ENCODE measurements at regions not wholly inside any gene's neighbourhood (a gene's known extent, or its start where the extent isn't known, plus 50 kb on each side); places are given as distances from the start of the nearest gene placed in this dataset.
A peak's percentile ranks its signal among the peaks of the same experiment; 100 is the strongest.

GRCh38 chr6:19988555-19988954 lies 151.4 kb downstream of the ID4 start:
- no peak overlapping the region for H3K4me3 ChIP-seq (replicated peaks in 1 of 3)
- TF ChIP-seq POLR2A (IDR thresholded peaks at IDR 0.05) = no peak
- TF ChIP-seq, protein P1, sequence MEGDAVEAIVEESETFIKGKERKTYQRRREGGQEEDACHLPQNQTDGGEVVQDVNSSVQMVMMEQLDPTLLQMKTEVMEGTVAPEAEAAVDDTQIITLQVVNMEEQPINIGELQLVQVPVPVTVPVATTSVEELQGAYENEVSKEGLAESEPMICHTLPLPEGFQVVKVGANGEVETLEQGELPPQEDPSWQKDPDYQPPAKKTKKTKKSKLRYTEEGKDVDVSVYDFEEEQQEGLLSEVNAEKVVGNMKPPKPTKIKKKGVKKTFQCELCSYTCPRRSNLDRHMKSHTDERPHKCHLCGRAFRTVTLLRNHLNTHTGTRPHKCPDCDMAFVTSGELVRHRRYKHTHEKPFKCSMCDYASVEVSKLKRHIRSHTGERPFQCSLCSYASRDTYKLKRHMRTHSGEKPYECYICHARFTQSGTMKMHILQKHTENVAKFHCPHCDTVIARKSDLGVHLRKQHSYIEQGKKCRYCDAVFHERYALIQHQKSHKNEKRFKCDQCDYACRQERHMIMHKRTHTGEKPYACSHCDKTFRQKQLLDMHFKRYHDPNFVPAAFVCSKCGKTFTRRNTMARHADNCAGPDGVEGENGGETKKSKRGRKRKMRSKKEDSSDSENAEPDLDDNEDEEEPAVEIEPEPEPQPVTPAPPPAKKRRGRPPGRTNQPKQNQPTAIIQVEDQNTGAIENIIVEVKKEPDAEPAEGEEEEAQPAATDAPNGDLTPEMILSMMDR (IDR thresholded peaks at IDR 0.05) = no peak
- H3K27me3 ChIP-seq = no peaks in the 10 kb centered on the region
- H3K27ac ChIP-seq = no peak overlapping the region
- WGBS, 2 donors = 6 to 12% methylated on average over 3 of the region's 3 CpGs
- H3K36me3 ChIP-seq = no peaks in the 10 kb centered on the region
- DNase-seq = no peak
- intact Hi-C loops (cut with DNase I) = no loop called here
- H3K4me1 ChIP-seq = peaks cover 7 to 8% of the 10 kb centered on the region in 2 donors
- no peaks in the 10 kb centered on the region for H3K9me3 ChIP-seq

GRCh38 chr6:19991176-19991575 lies 154.0 kb downstream of the ID4 start:
- H3K9me3 ChIP-seq = no peaks in the 10 kb centered on the region
- no peak overlapping the region for H3K4me3 ChIP-seq (replicated peaks in 1 of 3)
- H3K4me1 ChIP-seq = peaks cover 18 to 26% of the 10 kb centered on the region in 2 donors
- intact Hi-C loops (cut with DNase I) = no loop called here
- no peak overlapping the region for H3K27ac ChIP-seq
- no peaks in the 10 kb centered on the region for H3K27me3 ChIP-seq
- H3K36me3 ChIP-seq = no peaks in the 10 kb centered on the region
- WGBS, 2 donors = 60 to 66% methylated on average over 3 of the region's 3 CpGs
- peak; percentile 12 to 18 for DNase-seq
- TF ChIP-seq, protein P1 (IDR thresholded peaks at IDR 0.05) = no peak
- TF ChIP-seq POLR2A (IDR thresholded peaks at IDR 0.05) = no peak

DNA sequence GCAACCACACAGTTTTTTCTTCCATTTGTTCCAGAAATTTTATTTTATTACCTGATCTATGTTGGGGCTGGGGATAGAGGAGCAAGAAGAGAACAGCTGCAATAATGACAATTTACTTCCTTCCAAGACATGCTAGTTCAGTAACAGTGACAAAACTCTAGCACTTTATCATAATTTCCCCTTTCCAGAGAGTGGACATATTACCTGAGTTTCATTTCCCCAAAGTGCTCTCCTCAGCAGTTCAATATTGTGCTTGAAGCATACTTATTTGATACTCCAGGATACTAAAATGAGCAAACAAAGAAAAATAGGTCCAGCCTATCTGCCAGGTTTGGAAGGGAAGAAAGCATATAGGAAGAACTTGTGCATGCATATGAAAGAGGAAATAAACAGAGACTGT lies 157.7 kb downstream of the ID4 start:
- TF ChIP-seq, protein P1 (IDR thresholded peaks at IDR 0.05) = no peak
- no peak for TF ChIP-seq POLR2A (IDR thresholded peaks at IDR 0.05)
- no peak overlapping the region for H3K27ac ChIP-seq
- H3K9me3 ChIP-seq = no peaks in the 10 kb centered on the region
- H3K4me1 ChIP-seq = peaks cover 20 to 26% of the 10 kb centered on the region in 2 donors
- no peaks in the 10 kb centered on the region for H3K27me3 ChIP-seq
- H3K36me3 ChIP-seq = no peaks in the 10 kb centered on the region
- no peak for DNase-seq
- no peak overlapping the region for H3K4me3 ChIP-seq (replicated peaks in 1 of 3)
- intact Hi-C loops (cut with DNase I) = no loop called here

GRCh38 chr6:19995575-19996257 lies 158.5 kb downstream of the ID4 start:
- DNase-seq = peak in 1 of 2 donors; percentile 25
- no peak overlapping the region for H3K27ac ChIP-seq
- no peaks in the 10 kb centered on the region for H3K27me3 ChIP-seq
- no peak overlapping the region for H3K4me3 ChIP-seq (replicated peaks in 1 of 3)
- intact Hi-C loops (cut with DNase I) = no loop called here
- H3K36me3 ChIP-seq = no peaks in the 10 kb centered on the region
- peaks cover 20 to 26% of the 10 kb centered on the region in 2 donors for H3K4me1 ChIP-seq
- WGBS, 2 donors = 63 to 66% methylated on average over 12 of the region's 12 CpGs
- H3K9me3 ChIP-seq = no peaks in the 10 kb centered on the region
- TF ChIP-seq POLR2A (IDR thresholded peaks at IDR 0.05) = no peak
- TF ChIP-seq, protein P1 (IDR thresholded peaks at IDR 0.05) = no peak

GRCh38 chr6:19997104-19997503 lies 159.9 kb downstream of the ID4 start:
- Histone ChIP-seq H3K4me1 (peaks cover 20 to 26% of the 10 kb centered on the region in 2 donors), H3K9me3 (no peaks in the 10 kb centered on the region), H3K27me3 (no peaks in the 10 kb centered on the region), H3K4me3 (replicated peaks in 1 of 3) (no peak overlapping the region), H3K36me3 (no peaks in the 10 kb centered on the region), H3K27ac (no peak overlapping the region)
- no peak for TF ChIP-seq POLR2A (IDR thresholded peaks at IDR 0.05)
- TF ChIP-seq, protein P1 (IDR thresholded peaks at IDR 0.05) = no peak
- intact Hi-C loops (cut with DNase I) = no loop called here
- DNase-seq = no peak
- 95 to 100% methylated on average over 1 of the region's 1 CpG for WGBS, 2 donors
